ENCODE measurements at regions not wholly inside any gene's neighbourhood (a gene's known extent, or its start where the extent isn't known, plus 50 kb on each side); places are given as distances from the start of the nearest gene placed in this dataset.
"Not testable (repeated sequence)": the region's sequence is repeated elsewhere in the genome, so short reads cannot be mapped to it uniquely, and the experiment has no call there.

GRCh38 chr14:105707723-105708151, 181.4 kb downstream of the TMEM121 start:
- not testable (repeated sequence) for TF ChIP-seq EZH2 (IDR thresholded peaks at IDR 0.05; ENCODE audit: insufficient read depth, poor library complexity, severe bottlenecking); EZH2phosphoT487 (IDR thresholded peaks at IDR 0.05; ENCODE audit: insufficient read depth, low read depth)
